GM18505 (cell line): ENCODE measurements at regions not wholly inside any gene's neighbourhood (a gene's known extent, or its start where the extent isn't known, plus 50 kb on each side); places are given as distances from the start of the nearest gene placed in this dataset.
A peak's percentile ranks its signal among the peaks of the same experiment; 100 is the strongest.

Experiments
- ATAC-seq: cut with Tn5 transposase; IDR thresholded peaks from one replicate; pipeline ENCODE4 v1.9.1; 2021; ENCODE audit not compliant: unreplicated experiment
- POLR2A ChIP-seq: IDR thresholded peaks from 4 replicates; pipeline ENCODE4 v1.6.1; 2011; ENCODE audit warnings: borderline replicate concordance; ENCODE audit not compliant: insufficient read depth, insufficient read length; ENCODE audit errors: extremely low read depth

DNA sequence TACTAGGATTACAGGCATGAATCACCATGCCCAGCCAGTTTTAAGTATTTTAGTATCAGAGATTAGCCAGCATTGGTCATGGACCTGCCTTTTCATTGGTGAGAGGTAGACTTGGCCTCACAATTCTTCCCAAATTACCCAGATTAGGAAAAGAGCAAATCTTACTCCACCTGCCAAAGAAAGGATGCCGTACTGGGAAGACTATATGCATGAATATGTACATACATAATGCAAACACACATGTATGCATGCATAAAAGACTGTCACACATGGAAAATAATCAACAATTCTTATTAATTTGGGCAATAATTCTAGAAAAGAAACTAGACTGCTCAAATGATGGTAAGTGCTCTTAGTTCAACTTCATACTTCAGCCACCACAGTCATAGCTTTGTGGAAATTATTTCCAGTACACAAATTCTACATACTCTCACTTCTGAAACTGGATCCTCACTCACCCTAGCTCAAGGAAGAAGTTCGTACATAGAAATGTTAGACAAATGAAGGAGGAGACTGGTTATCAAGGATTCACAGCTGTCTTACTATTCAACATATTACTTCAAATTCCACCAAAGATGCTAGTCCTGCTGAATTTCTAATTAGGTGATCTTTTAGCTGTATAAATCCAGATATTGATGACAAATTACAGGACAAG is 73.7 kb downstream of the MINAR2 start:
- no peak for TF ChIP-seq POLR2A
- ATAC-seq, result no peak

GRCh38 chr5:129830288-129830687 is 74.0 kb upstream of the CHSY3 start:
- no peak for ATAC-seq
- TF ChIP-seq POLR2A, result no peak

- no peak for TF ChIP-seq POLR2A
- no peak for ATAC-seq
Measured at GRCh38 chr5:129836321-129836720, 67.9 kb upstream of the CHSY3 start.

DNA sequence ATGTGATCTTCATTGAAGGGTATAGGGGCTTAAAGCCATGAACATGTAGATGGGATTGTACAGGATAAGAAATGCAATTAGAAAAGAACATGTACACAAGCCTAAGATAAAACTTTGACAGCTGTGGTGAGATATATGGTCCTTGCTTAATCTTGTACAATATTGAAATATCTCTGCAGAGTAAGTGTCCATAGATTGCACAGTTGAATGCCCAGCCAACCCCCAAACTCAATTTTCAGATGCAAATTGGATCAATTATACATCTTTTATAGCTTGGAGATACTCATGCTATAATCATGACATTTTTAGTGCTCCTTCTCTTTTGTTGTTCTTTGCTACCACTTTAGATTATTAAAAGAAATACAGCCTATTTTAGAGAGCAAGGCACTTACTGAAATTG is 59.5 kb upstream of the CHSY3 start:
- no peak for ATAC-seq
- no peak for TF ChIP-seq POLR2A

GRCh38 chr5:129852747-129853352 is 51.4 kb upstream of the CHSY3 start:
- ATAC-seq, result peak; percentile 98
- TF ChIP-seq POLR2A, result no peak

DNA sequence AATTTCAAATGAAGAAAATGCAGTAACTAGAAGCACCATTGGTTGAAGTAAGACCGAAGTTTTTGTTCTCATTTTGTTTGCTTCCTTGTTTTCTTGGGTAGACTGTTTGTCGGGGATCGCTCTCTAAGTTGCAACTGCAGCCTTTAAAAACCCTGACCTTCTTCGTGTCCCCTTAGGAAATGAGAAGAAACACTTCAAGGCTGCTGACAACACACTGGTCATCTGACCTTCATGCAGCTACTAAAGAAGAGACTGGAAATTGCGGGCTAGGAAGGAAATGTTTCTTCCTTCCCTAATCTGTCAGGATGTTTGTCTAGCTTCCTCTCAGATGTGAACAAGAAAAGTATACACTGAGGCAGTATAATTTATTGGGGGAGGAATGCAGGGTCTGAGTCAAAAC is 50.7 kb upstream of the CHSY3 start:
- TF ChIP-seq POLR2A, result no peak
- no peak for ATAC-seq
